NCI-H345 treated with DMSO at 0.1 percent for 48 hours (cell line): ENCODE measurements at regions not wholly inside any gene's neighbourhood (a gene's known extent, or its start where the extent isn't known, plus 50 kb on each side); places are given as distances from the start of the nearest gene placed in this dataset.
"Not testable (repeated sequence)": the region's sequence is repeated elsewhere in the genome, so short reads cannot be mapped to it uniquely, and the experiment has no call there.

Experiments
- DNase-seq: peaks from one replicate; lab custom pipeline; 2025; ENCODE audit not compliant: unreplicated experiment; lab: John Stamatoyannopoulos, UW

DNA sequence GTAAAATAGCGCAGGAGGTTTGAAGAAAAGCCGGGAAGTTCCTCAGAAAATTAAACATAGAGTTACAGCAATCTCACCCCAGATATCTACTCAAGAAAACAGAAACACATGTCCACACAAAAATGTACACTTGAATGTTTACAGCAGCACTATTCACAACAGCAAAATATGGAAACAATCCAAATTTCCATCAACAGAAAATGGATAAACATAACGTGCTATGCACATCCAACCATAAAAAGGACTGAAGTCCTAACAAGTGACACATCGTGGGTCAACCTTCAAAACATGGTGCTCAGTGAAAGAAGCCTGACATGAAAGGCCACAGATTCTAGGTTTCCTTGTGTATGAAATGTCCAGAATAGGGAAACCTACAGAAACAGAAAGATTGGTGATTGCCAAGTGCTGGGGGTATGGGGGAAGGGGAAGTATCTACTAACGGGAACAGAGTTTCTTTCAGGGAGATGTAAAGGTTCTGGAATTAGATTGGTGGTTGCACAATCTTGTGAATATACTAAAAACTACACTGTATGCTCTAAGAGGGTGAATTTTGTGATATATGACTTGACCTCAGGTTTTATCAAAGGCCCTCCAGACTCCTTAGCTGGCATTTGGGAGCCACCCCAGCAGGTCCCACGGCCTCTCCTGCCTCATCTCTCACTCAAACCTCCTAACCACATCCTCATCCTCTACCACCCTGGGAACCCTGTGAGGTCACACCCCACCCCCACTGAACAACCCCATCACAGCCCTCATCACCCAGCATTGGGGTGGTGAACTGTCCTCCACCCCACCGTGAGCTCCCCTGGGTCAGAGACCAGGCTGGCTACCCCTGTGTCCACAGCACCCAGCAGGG is 69.2 kb upstream of the PRR5 start:
- no peak for DNase-seq

DNA sequence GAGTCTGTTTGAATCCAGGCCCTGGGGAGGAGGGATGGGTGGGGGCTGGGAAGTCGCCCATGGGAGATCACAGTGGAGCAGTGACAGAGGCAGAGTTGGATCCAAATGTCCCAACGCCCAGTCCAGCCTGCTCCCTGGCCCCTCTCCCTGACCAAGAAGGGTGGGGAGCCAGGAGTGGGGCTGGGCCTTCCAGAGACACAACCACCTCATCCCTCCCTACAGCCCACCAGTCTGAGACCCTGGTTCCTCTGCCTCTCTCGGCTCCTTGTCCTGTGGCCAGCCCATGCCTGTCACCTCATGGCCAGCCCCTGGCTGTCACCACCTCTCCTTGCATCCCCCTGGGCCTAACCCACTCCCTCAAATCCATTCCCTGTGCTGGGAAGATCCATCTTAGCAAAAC is 71.2 kb upstream of the PRR5 start:
- DNase-seq = no peak

DNA sequence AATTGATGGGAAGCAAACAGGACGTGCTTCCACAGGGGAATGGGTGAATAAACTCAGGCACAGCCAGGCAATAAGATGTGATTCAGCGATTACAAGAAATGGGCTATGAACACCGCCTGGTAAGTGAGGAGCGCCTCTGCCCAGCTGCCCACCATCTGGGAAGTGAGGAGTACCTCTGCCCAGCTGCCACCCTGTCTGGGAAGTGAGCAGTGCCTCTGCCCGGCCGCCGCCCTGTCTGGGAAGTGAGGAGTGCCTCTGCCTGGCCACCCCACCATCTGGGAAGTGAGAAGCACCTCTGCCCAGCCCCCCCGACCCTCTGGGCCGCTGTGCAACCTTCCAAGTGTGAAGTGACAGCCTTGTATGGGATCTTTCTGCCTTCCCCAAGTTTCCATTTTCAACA is 73.2 kb upstream of the PRR5 start:
- no peak for DNase-seq

DNA sequence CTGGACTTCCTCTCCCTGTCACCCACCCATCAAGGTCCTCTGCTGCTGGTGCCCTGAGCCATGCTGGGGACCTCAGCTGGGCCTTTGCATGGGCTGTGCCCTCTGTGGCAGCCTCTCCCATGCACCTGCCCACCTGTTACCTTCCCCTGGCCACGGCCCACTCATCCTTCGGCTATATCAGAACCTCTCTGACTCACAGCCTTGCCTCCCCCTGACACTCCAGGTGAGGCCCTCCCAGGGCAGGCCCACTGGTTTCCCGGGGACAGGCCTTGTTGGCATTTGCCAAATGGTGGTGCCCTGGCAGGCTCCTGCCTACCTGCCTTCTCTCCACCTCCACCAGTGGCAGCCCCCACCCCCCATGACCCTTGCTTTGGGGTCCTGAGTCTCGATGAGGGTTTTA is 73.7 kb upstream of the PRR5 start:
- no peak for DNase-seq

DNA sequence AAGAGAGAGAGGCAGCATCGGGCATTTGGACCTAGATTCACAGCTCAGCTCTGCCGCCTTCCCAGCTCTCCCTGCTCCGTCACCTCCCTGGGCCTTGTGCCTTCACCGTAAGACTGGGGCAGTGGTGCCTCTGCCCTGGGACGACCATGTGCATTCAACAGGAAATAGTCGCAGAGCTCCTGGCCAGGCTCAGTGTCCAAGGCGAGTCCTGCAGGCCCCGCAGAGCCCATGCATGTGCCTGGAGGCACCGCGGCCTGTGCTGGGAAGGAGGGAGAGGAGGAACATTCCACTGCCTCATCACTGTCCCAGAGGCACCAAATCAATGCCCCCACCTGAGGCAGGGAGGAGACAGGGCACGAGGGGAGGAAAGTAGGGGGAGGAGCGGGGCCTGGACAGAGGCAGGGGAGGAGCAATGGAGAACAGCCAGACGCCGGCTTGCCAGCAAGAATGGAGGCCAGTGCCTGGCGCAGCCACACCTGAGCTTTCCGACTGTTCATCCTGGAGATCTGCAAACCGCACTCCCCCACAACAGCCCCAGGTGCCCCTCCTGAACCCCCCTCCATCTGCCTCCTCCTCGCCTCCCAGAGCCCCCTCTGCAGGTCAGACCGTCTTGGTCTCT is 74.4 kb upstream of the PRR5 start:
- DNase-seq = no peak

DNA sequence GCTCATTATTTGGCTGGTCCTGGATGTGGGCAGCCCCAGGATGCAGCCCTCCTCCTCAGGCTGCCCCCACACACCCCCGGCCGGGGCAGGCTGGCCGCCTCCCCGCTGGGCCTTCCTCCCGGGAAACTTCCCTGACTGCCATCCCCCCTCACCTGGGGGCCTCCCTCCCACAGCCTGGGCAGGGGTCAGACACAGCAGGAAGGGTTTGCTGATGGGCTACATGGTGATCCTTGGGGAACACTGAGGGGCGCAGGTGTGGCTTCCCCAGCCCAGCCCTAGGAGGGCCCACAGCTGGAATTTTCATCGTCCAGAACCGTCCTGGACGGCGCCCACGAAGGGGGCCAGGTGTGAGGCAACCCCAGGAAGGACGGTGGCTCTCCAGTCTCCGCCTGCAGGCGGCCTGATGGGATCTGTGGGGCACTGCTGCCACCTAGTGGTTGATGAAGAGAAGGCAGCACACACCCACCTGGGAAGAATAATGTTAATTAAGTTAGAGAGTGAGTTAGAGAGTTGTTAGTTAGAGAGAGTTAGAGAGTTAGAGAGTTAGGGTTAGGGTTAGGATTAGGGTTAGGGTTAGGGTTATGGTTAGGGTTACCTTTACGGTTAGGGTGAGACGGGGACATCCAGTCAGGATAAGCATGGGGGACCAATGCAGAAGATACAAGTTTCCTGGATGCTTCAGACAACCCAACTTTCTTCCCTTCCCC is 75.9 kb upstream of the PRR5 start:
- peak; percentile 26 for DNase-seq

DNA sequence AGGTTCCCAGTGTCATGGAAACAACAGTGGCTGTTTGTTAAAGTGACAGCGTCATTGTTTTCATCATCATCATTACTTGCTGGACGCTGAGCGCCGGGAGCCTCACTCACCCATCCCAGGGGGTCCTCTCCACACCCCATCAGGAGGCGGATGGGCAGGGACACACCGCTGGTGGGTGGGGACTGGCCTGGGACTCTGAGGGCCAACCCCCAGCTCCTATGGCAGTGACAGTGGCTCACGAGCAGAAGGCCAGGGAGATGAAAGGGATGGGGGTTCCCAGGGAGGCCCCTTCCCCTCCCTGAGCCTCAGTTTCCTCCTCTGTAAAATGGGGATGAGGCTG is 76.6 kb upstream of the PRR5 start:
- DNase-seq = no peak

DNA sequence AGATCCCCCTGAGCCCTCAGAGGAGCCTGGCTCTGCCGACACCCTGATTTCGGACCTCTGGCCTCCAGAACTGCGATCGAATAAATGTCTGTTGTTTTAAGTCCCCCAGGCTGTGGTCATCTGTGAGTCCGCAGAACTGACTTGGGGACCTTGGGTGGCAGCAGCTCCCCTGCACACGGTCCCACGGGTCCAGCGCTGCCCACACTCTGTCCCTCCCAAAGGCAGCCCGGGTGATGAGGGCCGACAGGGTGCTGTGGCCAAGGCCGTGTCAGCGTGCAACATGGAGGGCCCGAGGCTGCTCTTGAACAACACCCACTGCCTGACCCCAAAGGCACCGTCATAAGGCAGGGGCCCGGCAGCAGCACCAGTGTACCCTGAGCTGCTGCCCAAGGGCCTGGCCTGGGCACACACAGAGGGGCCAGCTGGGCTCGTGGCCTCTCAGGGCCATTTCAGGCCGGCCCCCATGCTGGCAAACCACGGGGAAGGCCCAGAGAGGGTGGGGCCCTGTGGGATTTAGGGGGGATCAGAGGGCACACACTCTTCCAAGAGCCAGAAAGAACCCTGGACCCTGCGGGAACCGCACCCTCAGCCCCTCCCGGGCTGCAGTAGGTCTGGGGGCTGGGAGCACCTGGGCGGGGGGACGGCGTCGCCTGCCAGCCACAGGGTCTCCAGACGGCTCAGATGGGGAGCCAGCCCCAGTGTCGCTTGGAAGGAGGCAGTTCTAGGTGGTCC is 77.1 kb upstream of the PRR5 start:
- DNase-seq = no peak

DNA sequence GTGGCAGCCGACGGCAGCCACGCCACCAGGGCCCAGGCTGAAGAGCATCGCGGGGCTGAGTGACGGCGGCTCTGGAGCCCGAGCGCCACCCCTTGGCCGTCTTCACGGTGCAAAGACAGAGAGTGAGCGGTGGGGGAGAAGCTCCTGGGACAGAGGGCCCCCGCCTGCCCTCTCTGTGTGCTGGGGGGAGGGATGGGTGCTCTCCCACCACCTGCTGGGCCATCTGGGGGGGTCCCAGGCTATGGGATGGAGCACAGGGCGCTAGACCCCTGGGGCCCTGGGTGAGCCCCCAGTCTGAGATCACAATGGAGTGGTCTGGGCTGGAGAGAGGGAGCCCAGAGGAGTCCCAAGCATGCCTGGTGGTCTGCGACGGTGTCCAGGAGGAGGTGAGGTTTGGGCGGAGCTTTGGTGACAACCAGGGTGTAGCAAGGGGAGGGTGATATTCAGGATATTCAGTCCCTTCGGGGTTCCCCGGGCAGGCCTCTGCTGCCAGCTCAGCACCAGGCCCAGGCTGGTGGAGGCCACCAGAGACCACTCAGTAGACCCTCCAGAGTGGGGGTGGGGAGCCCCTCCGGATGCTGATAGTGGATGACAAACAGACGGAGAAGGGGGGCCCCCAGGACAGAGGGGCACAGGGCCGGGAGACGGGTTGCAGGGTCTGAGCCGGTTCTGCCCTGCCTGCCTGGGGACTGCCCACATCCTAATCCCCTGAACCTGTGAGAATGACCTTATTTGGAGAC is 78.1 kb upstream of the PRR5 start:
- DNase-seq = no peak

DNA sequence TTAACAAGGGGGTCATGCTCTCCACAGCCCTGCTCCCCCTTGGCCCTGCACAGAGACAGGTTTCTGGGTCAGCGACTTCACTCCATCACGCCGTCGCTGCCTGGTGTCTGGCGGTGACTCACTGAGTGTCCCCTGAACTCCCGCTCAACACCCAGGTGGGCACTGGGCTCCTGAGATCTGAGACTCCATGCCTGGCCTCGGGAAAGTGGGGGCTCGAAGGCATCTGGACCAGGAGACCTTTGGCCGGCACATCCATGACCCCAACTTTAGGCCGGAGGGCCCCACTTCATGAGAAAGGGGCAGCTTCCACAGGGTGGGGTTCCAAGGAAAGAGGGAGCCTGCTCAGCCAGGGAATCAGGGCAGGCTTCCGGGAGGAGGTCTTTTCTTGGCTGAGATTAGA is 79.3 kb upstream of the PRR5 start:
- DNase-seq = no peak

DNA sequence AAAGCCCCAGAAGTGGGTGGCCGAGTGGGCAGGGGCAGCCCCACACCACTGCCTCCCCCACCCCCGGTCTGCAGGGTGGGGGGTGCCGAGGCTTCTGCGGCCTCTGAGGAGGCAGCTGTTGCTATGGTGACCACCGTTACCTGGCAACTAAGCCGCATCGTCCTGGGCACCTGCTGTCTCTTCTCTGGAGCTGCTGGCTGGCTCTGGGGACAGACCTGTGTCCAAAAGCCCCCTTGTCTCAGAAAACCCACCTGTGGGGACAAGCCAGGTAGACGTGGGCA is 79.9 kb upstream of the PRR5 start:
- peak; percentile 15 for DNase-seq

DNA sequence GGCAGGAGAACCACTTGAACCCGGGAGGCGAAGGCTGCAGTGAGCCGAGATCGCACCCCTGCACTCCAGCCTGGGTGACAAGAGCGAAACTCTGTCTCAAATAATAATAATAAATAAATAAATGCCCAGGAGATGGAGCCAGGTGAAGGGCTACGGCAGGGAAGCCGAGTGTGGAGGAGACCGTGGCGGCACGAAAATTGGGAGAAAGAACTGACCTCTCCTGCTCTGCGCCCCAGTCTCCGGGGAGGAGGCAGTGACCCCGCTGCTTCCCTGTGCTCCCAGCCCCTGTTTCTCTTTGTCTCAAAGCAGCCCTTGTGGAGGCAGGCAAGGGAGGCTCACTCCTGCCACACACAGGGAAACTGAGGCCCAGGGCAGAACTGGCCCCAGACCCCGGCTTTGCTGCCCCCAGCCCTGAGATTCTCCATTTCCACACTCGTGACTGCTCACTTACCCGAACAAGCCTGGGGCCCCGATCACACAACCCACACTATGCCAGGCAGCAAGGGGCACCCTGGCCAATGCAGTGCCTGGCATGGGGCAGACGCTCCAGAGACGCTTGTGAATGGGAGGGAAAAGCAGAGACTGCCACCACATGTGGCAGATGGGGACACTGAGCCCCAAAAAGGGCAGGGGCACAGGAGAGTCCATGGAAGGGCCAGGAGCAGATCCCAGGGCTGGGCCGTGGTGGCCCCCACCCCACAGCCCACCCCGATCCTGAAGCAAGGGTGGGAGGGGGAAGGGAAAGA is 80.4 kb upstream of the PRR5 start:
- no peak for DNase-seq

DNA sequence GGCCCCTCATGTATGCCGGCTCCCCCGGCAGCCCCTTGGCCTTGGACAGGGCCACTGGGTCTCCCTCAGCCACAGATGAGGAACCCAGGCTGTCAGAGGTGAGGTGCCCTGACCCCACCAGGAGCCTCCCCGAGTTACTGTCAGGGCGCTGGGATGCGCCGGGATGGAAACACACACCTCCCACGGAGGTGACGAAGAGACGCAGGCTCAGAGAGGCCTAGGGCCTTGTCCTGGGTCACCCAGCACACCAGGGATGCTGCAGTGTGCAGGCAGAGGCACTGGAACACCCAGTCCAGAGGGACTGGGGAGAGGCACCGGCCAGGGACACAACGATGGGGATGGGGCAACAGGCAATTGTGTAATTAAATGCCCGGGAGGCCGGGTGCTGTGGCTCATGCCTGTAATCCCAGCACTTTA is 81.2 kb upstream of the PRR5 start:
- no peak for DNase-seq

DNA sequence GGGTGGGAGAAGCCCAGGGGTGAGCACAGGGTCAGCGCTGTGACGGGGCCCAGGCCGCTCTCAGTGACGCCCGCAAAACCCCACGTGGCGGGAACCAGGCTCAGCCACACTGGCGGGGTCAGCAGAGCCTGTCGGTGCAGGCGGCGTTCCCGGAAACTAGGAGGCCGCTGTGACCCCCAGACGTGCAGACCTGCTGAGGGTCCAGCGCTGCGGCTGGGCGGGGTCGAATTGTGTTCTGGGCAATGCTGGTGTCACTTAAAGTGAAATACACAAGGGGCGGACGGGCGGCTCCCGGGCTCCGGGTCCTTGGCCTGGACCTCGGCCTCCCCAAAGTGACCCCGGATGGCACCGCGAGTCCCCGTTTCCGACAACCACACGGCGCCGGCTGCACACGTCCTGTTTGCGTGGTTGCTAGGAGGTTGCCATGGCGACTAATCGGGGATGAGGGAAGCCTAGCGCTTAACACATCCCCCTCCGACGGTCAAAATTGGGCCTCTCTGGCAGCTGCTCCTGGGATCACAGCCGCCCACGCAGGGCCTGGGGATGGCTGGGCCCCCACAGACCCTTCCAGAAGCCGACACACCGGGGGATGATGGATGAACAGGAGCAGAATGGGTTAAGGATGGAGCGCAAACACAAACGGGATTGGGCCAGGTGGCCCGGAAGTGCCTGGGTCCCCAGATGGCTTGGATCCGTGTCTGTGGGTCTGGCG is 81.7 kb upstream of the PRR5 start:
- no peak for DNase-seq

DNA sequence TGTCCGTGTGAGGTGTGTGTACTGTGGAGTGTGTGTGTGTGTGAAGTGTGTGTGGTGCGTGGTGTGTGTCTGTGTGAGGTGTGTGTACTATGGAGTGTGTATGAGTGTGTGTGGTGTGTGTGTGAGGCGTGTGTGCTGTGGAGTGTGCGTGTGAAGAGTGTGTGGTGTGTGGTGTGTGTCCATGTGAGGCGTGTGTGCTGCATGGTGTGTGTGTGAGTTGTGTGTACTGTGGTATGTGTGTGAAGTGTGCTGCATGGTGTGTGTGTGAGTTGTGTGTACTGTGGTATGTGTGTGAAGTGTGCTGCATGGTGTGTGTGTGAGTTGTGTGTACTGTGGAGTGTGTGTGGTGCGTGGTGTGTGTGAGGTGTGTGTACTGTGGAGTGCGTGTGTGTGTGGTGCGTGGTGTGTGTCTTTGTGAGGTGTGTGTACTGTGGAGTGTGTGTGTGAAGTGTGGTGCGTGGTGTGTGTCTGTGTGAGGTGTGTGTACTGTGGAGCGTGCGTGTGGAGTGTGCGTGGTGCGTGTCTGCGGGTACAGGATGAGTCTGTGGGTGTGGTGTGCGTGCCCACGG is 82.4 kb upstream of the PRR5 start:
- not testable (repeated sequence) for DNase-seq

DNA sequence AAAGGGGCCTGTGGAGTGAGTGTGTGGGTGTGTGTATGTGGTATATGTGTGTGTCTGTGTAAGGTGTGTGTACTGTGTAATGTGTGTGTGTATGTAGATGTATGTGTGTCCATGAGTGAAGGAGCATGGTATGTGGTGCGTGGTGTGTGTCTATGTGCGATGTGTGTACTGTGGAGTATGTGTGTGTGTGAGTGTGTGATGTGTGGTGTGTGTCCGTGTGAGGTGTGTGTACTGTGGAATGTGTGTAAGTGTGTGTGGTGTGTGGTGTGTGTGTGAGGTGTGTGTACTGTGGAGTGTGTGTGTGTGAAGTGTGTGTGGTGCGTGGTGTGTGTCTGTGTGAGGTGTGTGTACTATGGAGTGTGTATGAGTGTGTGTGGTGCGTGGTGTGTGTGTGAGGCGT is 83.1 kb upstream of the PRR5 start:
- DNase-seq = not testable (repeated sequence)

DNA sequence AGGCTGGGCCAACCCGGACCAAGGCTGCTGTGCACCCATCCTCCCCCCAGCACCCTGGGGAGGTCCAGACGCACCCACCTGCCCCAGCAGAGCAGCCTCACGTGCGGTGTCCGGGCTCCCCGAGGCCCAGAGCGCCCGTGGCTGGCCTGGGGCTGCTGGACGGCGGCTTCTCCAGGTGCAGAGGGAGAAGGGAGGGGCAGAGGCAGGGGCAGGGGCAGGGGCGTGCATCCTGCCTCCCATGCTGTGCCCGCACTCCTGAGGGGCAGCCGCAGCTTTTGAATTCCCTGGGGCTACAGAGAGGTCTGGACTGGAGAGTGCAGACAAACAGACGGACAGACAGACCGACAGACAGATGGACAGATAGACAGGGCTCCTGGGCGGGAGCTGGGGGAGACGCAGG is 83.6 kb upstream of the PRR5 start:
- DNase-seq = no peak

DNA sequence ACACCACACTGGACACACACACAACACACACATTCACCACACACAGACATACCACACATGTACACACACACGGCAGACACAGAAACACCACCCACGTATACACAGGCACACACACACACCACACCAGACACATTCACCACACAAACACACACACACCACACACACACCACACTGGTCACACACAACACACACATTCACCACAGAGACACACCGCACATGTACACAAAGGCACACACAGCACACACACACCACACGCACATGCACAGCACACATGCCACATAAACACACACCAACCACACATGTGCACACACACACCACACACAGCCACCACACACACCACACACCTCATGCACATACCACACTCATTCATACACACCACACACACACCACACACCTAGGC is 84.2 kb upstream of the PRR5 start:
- DNase-seq = no peak

DNA sequence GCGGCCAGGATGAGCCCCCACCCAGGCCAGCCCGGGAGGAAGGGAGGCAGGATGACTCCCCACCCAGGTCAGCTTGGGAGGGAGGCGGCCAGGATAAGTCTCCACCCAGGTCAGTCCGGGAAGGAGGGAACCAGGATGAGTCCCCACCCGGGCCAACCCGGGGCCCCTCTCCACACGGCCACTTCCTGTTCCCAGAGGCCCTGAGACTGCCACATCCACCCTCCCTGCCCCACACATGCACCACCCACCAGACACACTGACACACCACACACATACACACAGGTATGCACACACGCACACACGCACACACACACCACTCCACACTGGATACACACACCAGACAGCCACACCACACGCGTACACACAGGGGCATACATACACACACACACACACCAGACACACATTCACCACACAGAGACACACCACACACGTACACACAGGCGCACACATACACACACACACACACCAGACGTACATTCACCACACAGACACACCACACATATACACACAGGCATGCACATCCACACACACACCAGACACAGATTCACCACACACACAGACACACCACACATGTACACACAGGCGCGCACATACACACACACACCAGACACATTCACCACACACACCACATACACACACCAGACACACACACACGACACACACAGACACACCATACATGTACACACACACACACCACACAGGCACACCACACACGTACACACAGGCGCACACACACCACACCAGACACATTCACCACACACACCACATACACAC is 84.9 kb upstream of the PRR5 start:
- no peak for DNase-seq
